Activated CD8-positive, alpha-beta memory T cell treated with anti-CD3 and anti-CD28 coated beads, Interleukin-2, amount 10 ng/mL, durations not matched to agents 7 days and 5 days (primary cell): ENCODE measurements at regions not wholly inside any gene's neighbourhood (a gene's known extent, or its start where the extent isn't known, plus 50 kb on each side); places are given as distances from the start of the nearest gene placed in this dataset.

Experiments
- ATAC-seq: fragments of 150-1000 bp; cut with Tn5 transposase; one replicate; pipeline ENCODE4 v1.10.0; 2021; ENCODE audit warnings: moderate library complexity
- CTCF ChIA-PET: fragments of 350-600 bp; sonication (Branson Sonifier 250); formaldehyde crosslinking; loops from one replicate; lab custom pipeline; 2021; ENCODE audit warnings: antibody characterized with exemption; lab: Charles Lee
- DNase-seq: peaks from one replicate; pipeline ENCODE4 v3.0.0-alpha.2; 2020
- H3K27ac Mint-ChIP-seq: one replicate; pipeline ENCODE4 v1.8.0; 2021; ENCODE audit warnings: mild to moderate bottlenecking, mixed read lengths
- H3K27me3 Mint-ChIP-seq: one replicate; pipeline ENCODE4 v1.8.0; 2021; ENCODE audit warnings: mixed read lengths
- H3K36me3 Mint-ChIP-seq: one replicate; pipeline ENCODE4 v1.8.0; 2021; ENCODE audit warnings: mild to moderate bottlenecking, mixed read lengths
- H3K4me1 Mint-ChIP-seq: one replicate; pipeline ENCODE4 v1.8.0; 2021; ENCODE audit warnings: mixed read lengths
- H3K4me3 Mint-ChIP-seq: one replicate; pipeline ENCODE4 v1.8.0; 2021; ENCODE audit warnings: mild to moderate bottlenecking, moderate library complexity, mixed read lengths
- H3K9me3 Mint-ChIP-seq: one replicate; pipeline ENCODE4 v1.8.0; 2022; ENCODE audit warnings: low read depth, mixed read lengths

DNA sequence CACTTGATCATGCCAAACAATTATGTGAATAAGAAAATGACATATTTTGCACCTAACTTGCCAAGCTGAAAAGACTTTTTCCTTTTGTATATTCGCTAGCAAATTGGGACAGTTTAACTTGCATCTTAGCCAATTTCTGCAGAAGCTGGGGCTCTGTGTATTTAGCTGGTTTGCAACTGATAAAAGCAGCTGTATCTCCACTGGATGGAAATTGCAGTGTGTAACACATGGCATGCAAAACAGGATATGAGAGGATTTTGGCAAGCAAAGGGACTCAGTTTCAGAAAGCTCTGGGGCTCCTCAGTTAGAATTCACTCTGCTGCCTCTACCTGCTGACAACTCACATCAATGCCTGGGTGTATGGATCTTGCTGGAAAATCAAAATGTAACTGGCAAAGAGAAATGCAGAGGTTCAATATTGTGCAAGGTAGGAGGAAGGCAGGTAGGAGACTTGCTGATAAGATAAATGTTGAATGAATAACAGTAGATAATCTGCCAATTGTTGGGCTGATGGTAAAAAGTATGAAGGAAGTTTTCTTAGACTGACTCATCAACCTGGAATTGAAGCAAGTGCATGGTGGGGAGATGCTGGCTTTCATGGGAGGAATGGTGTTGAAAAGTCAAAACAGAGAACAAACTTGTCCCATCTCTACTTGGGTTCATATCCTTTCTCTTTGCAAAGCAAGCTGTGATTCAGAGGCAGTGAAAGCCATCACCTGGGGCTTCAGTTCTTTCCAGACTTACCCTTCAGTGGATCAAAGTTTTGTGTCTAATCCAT lies 546.9 kb upstream of the AMELY start:
- no peak overlapping the region for H3K27ac Mint-ChIP-seq
- H3K36me3 Mint-ChIP-seq, result peaks cover 1% of the 10 kb centered on the region
- peaks cover 2% of the 10 kb centered on the region for H3K27me3 Mint-ChIP-seq
- DNase-seq, result no peak
- no peak overlapping the region for H3K4me3 Mint-ChIP-seq
- peaks cover 3% of the 10 kb centered on the region for H3K9me3 Mint-ChIP-seq
- CTCF ChIA-PET, result no interaction called here
- no peak for ATAC-seq
- H3K4me1 Mint-ChIP-seq, result no peaks in the 10 kb centered on the region

DNA sequence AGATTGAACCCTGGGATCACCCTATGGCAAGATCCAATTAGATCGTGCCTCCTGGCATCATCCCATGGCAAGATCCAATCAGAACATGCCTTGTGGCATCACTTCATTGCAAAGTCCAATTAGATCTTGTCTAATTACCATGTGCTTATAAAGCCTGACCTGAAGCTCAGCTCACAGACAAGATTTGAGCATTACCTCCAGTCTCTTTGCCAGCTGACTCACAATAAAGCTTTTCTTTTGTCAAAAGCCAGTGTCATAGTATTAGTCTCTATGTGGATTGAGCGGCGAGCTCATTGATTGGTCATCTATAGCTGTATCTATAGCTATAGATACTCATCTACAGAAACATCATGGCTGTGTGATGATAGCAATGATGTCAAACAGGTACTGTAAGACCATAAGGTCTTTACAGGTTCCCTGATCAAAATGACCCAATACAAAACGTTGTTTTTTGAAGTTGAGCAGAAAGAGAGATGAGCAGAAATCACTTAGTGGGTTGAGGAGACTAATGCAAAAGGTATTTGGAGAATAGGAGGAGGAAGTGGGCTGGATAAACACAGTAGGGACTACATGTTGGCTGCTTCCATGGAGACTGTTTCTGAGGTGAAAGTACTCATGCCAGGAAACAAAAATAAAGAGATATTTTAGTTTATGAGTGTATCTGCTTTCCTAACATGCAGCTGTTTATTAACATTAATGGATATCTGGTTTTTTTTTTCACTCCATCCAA lies 545.9 kb upstream of the AMELY start:
- Mint-ChIP-seq H3K9me3 (peaks cover 3% of the 10 kb centered on the region), H3K4me1 (no peaks in the 10 kb centered on the region), H3K27ac (peak overlapping the region; percentile 11), H3K27me3 (peaks cover 2% of the 10 kb centered on the region), H3K36me3 (peaks cover 1% of the 10 kb centered on the region), H3K4me3 (no peak overlapping the region)
- no peak for ATAC-seq
- no peak for DNase-seq
- CTCF ChIA-PET, result no interaction called here

DNA sequence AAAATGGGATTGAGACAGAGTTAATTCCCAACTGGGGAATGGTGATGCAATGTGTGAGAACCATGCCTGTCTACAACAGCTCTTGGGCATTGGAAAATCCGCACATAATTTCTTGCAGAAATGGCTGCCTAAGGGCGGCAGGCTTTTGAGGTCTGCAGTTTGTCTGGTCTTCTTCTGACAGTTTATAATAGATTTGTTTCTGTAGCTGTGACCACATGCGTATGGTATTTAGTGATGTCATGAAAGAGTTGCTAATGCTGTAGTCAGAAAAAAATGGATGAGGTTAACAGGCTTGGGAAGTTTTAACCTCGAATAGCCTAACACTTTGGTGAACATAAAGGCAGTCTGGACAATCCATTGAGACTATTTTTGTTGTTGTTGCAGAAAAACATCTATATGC lies 544.1 kb upstream of the AMELY start:
- H3K4me1 Mint-ChIP-seq, result no peaks in the 10 kb centered on the region
- CTCF ChIA-PET, result no interaction called here
- ATAC-seq, result no peak
- H3K4me3 Mint-ChIP-seq, result no peak overlapping the region
- H3K27me3 Mint-ChIP-seq, result peaks cover 2% of the 10 kb centered on the region
- peaks cover 3% of the 10 kb centered on the region for H3K9me3 Mint-ChIP-seq
- no peak overlapping the region for H3K27ac Mint-ChIP-seq
- H3K36me3 Mint-ChIP-seq, result peaks cover 1% of the 10 kb centered on the region
- no peak for DNase-seq

- Mint-ChIP-seq H3K4me3 (no peak overlapping the region), H3K9me3 (no peaks in the 10 kb centered on the region), H3K4me1 (no peaks in the 10 kb centered on the region), H3K27ac (no peak overlapping the region), H3K27me3 (no peaks in the 10 kb centered on the region), H3K36me3 (no peaks in the 10 kb centered on the region)
- ATAC-seq, result no peak
- CTCF ChIA-PET, result no interaction called here
- DNase-seq, result no peak
Observed at GRCh38 chrY:7453336-7453735, 541.8 kb upstream of the AMELY start.

GRCh38 chrY:7452246-7452645 lies 540.7 kb upstream of the AMELY start:
- DNase-seq (no peak), ATAC-seq (no peak)
- no peaks in the 10 kb centered on the region for H3K36me3 Mint-ChIP-seq
- CTCF ChIA-PET, result no interaction called here
- no peaks in the 10 kb centered on the region for H3K27me3 Mint-ChIP-seq
- H3K9me3 Mint-ChIP-seq, result no peaks in the 10 kb centered on the region
- H3K27ac Mint-ChIP-seq, result no peak overlapping the region
- H3K4me1 Mint-ChIP-seq, result no peaks in the 10 kb centered on the region
- H3K4me3 Mint-ChIP-seq, result no peak overlapping the region

DNA sequence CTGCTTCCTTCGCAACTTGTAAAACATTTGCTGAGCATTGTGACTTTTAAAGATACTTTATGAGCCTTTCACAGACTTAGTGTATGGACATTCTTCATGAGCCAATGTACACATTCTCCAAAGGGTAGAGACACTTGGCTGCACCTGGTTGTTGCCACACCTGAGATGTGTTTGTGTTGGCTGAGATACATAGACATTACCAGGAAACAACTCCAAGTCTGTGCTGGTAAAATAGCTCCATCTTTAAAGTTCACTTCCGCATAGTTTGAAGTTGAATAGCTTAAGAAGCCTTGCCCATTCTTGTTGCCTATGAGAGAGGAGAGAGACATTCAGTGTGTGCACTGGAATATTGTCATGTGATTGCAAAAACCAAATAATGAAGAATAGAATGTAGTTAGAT lies 538.3 kb upstream of the AMELY start:
- no peak for ATAC-seq

GRCh38 chrY:7448687-7449086 lies 537.1 kb upstream of the AMELY start:
- no peaks in the 10 kb centered on the region for H3K4me1 Mint-ChIP-seq
- DNase-seq (no peak), ATAC-seq (no peak)
- no peaks in the 10 kb centered on the region for H3K36me3 Mint-ChIP-seq
- H3K9me3 Mint-ChIP-seq, result no peaks in the 10 kb centered on the region
- CTCF ChIA-PET, result no interaction called here
- H3K27me3 Mint-ChIP-seq, result no peaks in the 10 kb centered on the region
- H3K27ac Mint-ChIP-seq, result no peak overlapping the region
- no peak overlapping the region for H3K4me3 Mint-ChIP-seq

More for the DNA sequence above, 538.3 kb upstream of the AMELY start:
- H3K36me3 Mint-ChIP-seq, result no peaks in the 10 kb centered on the region
- no peaks in the 10 kb centered on the region for H3K27me3 Mint-ChIP-seq
- no peak for DNase-seq
- no peak overlapping the region for H3K4me3 Mint-ChIP-seq
- no peaks in the 10 kb centered on the region for H3K9me3 Mint-ChIP-seq
- CTCF ChIA-PET, result no interaction called here
- H3K4me1 Mint-ChIP-seq, result no peaks in the 10 kb centered on the region
- no peak overlapping the region for H3K27ac Mint-ChIP-seq

DNA sequence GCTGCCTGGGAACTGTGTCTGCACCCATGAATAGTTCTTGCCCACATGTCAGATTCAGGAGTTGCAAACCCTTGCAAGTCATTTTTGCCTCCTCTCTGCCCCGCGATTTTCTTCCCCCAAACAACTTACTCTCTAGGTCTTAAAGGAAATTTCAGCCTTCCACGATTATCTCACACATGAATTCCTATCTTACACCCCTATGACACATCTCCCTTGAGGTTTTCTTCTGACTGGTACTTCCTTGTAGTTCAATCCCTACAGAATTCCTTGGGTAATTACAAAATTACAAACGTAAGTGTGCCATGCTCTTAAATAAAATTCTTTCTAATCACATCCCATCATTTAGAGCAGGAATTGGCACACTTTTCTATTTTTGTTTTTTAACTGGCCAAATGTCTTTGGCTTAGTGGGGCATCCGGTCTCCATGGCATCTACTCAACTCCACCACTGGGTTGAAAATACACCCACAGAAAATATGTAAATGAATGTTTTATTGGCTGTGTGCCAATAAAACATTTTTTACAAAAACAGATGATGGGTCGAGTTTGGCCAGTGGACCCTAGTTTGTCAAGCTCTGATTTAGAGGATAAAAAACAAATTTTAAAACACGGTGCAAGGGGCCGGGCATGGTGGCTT lies 536.4 kb upstream of the AMELY start:
- no peaks in the 10 kb centered on the region for H3K9me3 Mint-ChIP-seq
- no peak overlapping the region for H3K27ac Mint-ChIP-seq
- DNase-seq, result no peak
- CTCF ChIA-PET, result no interaction called here
- H3K4me1 Mint-ChIP-seq, result no peaks in the 10 kb centered on the region
- ATAC-seq, result no peak
- no peaks in the 10 kb centered on the region for H3K36me3 Mint-ChIP-seq
- H3K4me3 Mint-ChIP-seq, result no peak overlapping the region
- H3K27me3 Mint-ChIP-seq, result no peaks in the 10 kb centered on the region

DNA sequence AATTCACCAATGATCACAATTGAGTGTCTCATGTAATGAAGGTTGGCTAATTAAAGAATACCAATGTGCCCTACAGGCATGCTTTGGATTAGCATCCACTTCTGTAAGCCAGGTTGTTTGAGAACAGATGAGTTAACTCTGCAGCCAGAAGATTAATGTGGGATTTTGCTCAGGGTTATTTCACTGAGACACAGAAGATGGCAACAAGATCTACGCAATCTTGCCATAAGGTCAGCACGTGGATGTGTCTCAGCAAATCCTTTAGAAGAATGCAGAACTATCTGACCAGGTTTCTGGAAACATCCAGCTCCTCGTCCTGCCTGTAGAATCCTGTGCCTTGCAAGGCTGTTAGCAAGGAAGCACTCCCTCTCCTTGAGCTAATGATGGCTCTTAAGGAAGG lies 532.6 kb upstream of the AMELY start:
- CTCF ChIA-PET, result no interaction called here
- DNase-seq (no peak), ATAC-seq (no peak)
- Mint-ChIP-seq H3K36me3 (no peaks in the 10 kb centered on the region), H3K27ac (no peak overlapping the region), H3K4me1 (no peaks in the 10 kb centered on the region), H3K4me3 (no peak overlapping the region), H3K27me3 (no peaks in the 10 kb centered on the region), H3K9me3 (no peaks in the 10 kb centered on the region)

GRCh38 chrY:7440796-7441530 lies 529.4 kb upstream of the AMELY start:
- Mint-ChIP-seq H3K27ac (no peak overlapping the region), H3K9me3 (no peaks in the 10 kb centered on the region), H3K36me3 (no peaks in the 10 kb centered on the region), H3K4me1 (no peaks in the 10 kb centered on the region), H3K27me3 (no peaks in the 10 kb centered on the region), H3K4me3 (no peak overlapping the region)
- CTCF ChIA-PET, result no interaction called here
- no peak for DNase-seq
- ATAC-seq, result no peak

DNA sequence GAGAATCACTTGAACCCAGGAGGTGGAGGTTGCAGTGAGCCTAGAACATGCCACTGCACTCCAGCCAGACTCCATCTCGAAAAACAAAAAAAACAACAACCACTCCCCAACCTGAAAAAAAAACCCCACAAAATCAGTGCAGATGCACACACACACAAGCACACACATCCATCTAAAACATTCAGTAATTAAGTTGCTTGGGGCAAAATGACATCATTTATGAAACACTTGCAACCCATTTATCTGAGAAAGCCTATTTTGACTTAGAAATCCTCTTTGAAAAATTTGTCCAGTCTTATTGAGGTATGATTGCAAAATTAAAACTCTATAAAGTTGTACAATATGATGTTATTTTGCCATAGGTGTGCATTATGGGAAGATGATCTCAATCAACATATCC lies 525.5 kb upstream of the AMELY start:
- Mint-ChIP-seq H3K36me3 (no peaks in the 10 kb centered on the region), H3K9me3 (no peaks in the 10 kb centered on the region), H3K27me3 (no peaks in the 10 kb centered on the region), H3K27ac (no peak overlapping the region), H3K4me1 (no peaks in the 10 kb centered on the region), H3K4me3 (no peak overlapping the region)
- ATAC-seq (no peak), DNase-seq (no peak)
- CTCF ChIA-PET, result no interaction called here

- no peak for ATAC-seq
- Mint-ChIP-seq H3K4me1 (no peaks in the 10 kb centered on the region), H3K36me3 (no peaks in the 10 kb centered on the region), H3K4me3 (no peak overlapping the region), H3K27me3 (no peaks in the 10 kb centered on the region), H3K9me3 (no peaks in the 10 kb centered on the region), H3K27ac (no peak overlapping the region)
- CTCF ChIA-PET, result no interaction called here
- no peak for DNase-seq
Observed at GRCh38 chrY:7433817-7434809, 522.6 kb upstream of the AMELY start.
